SU-DHL-6 (cell line): ENCODE measurements at regions not wholly inside any gene's neighbourhood (a gene's known extent, or its start where the extent isn't known, plus 50 kb on each side); places are given as distances from the start of the nearest gene placed in this dataset.
"Not testable (repeated sequence)": the region's sequence is repeated elsewhere in the genome, so short reads cannot be mapped to it uniquely, and the experiment has no call there.

ENCODE experiments used
- H2AFZ ChIP-seq: fragments of 200-600 bp; sonication (generic); 2 replicates; pipeline ENCODE4 v1.6.1; 2014; ENCODE audit warnings: low read depth, mild to moderate bottlenecking, moderate library complexity, mixed read lengths, antibody characterized with exemption, low read length; ENCODE audit not compliant: severe bottlenecking
- H3F3A ChIP-seq: fragments of 200-600 bp; shearing (Covaris generic); 2 replicates; pipeline ENCODE4 v1.6.0; 2016; ENCODE audit warnings: antibody characterized with exemption, mild to moderate bottlenecking; ENCODE audit not compliant: insufficient read depth
- H3K27ac ChIP-seq: fragments of 200-600 bp; sonication (generic); 2 replicates; pipeline ENCODE4 v1.5.1; 2016; ENCODE audit warnings: low read depth, mild to moderate bottlenecking, low read length, moderate library complexity, mixed read lengths
- H3K27me3 ChIP-seq: fragments of 200-600 bp; sonication (generic), shearing (Covaris generic); 2 replicates; pipeline ENCODE4 v1.6.0; 2014; ENCODE audit warnings: mild to moderate bottlenecking, low read length
- H3K36me3 ChIP-seq: fragments of 200-600 bp; sonication (generic); 2 replicates; pipeline ENCODE4 v1.6.1; 2014; ENCODE audit warnings: mild to moderate bottlenecking, low read length, mixed read lengths
- H3K4me2 ChIP-seq: fragments of 300-600, 200-600 bp; shearing (Covaris generic), sonication (generic); 2 replicates; pipeline ENCODE4 v1.6.0; 2014; ENCODE audit warnings: low read length, low read depth, mild to moderate bottlenecking; ENCODE audit not compliant: poor library complexity, severe bottlenecking
- H3K4me3 ChIP-seq: fragments of 200-600 bp; sonication (generic); 2 replicates; pipeline ENCODE4 v1.5.1; 2014; ENCODE audit warnings: antibody characterized with exemption, low read length, mild to moderate bottlenecking, mixed read lengths; ENCODE audit not compliant: insufficient read depth, poor library complexity, severe bottlenecking
- H3K79me2 ChIP-seq: fragments of 200-600 bp; sonication (generic); 2 replicates; pipeline ENCODE4 v1.6.1; 2014; ENCODE audit warnings: mild to moderate bottlenecking, low read length, moderate library complexity; ENCODE audit not compliant: insufficient read depth
- H3K9ac ChIP-seq: fragments of 200-600 bp; sonication (generic); 2 replicates; pipeline ENCODE4 v1.7.0; 2014; ENCODE audit warnings: mild to moderate bottlenecking, low read length
- H3K9me2 ChIP-seq: fragments of 200-600 bp; sonication (generic); replicated peaks from 2 replicates; pipeline ENCODE4 v1.6.1; 2014; ENCODE audit warnings: low read length; ENCODE audit not compliant: insufficient read depth
- H3K9me3 ChIP-seq: fragments of 200-600 bp; sonication (generic); 2 replicates; pipeline ENCODE4 v1.6.1; 2014; ENCODE audit warnings: low read length, mixed read lengths; ENCODE audit not compliant: insufficient read depth
- H4K20me1 ChIP-seq: fragments of 200-600 bp; sonication (generic); 2 replicates; pipeline ENCODE4 v1.6.1; 2014; ENCODE audit warnings: low read depth, mild to moderate bottlenecking, antibody characterized with exemption, low read length, moderate library complexity, mixed read lengths
- CTCF ChIP-seq: fragments of 200-600 bp; sonication (generic); IDR thresholded peaks from one replicate; pipeline ENCODE4 v1.5.1; 2017; ENCODE audit warnings: antibody characterized with exemption, mild to moderate bottlenecking, low read length, moderate library complexity; ENCODE audit not compliant: insufficient read depth, poor library complexity, severe bottlenecking
- EZH2phosphoT487 ChIP-seq: fragments of 200-600 bp; sonication (generic), shearing (Covaris generic); conservative IDR thresholded peaks from 2 replicates; pipeline ENCODE4 v1.6.1; 2018; ENCODE audit warnings: mild to moderate bottlenecking, antibody characterized with exemption, low read length, moderate library complexity, mixed read lengths

DNA sequence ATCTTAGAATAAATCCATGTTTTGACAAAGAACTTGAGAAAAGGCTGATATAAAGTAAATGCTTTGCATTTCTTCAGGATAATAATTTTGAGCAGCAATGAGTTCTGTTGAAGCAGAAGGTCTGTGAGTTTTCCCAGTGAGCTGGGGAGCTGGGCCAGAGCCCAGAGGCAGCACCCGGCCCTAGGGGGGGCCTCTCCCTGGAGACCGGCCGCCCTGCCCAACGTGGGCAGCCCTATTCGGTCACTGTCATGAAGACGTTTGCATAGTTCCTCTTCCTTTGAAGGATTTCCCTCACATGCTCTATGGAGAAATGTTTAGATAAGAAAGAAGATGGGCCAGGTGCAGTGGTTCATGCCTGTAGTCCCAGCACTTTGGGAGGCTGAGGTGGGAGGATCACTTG, 404.8 kb downstream of the THBS2 start:
- H3K9ac ChIP-seq, result no peak overlapping the region
- no peaks in the 10 kb centered on the region for H3K27me3 ChIP-seq
- H3K9me3 ChIP-seq, result peaks cover 11% of the 10 kb centered on the region; the same call in 1 of the 2 replicates
- TF ChIP-seq CTCF (no peak), EZH2phosphoT487 (no peak)
- H3K36me3 ChIP-seq, result no peaks in the 10 kb centered on the region
- no peaks in the 10 kb centered on the region for H4K20me1 ChIP-seq
- H3K27ac ChIP-seq, result no peak overlapping the region
- no peaks in the 10 kb centered on the region for H3K79me2 ChIP-seq
- no peak overlapping the region for H2AFZ ChIP-seq
- H3K4me3 ChIP-seq, result no peak overlapping the region
- H3K4me2 ChIP-seq, result no peak overlapping the region
- no peaks in the 10 kb centered on the region for H3F3A ChIP-seq
- no peaks in the 10 kb centered on the region for H3K9me2 ChIP-seq

DNA sequence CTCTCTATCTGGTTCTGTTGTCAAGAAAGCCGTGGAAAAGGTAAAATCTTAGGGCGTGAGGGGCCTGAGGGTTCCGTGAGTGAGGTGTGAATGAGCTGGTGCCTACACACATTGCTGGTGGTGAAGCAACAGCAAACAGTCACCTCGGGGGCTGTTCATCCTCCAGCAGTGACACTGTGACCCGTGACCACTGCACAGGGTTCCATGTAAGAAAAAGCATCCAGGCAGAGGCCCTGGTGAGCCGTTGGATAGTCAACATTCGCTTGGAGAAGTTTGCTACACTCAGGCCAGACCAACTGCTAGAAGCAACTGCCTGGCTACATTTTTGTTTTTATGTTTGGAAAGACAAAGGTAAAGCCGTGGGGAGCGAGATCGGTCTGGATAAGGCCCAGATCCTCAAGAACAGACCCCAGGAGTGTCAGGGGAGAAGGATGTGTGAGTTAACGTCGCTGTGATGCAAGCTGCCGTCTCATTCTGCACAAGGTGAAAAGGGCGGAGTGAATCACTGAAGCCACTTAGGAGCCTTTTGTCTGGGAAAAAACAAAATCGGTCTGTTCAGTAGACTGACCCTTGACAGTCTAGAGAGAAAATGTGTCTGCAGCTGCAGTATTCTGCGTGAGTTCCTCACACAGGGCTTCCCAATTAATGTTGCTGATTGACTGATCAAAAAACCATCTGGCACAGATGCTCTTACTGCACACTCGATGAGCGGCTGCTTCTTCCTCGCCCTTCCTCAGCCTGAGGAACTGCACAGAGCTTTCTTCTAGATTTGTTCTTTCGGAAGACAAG, 404.0 kb downstream of the SMOC2 start:
- Histone ChIP-seq H2AFZ (no peak overlapping the region), H3K9me3 (peaks cover 11% of the 10 kb centered on the region; the same call in 1 of the 2 replicates), H4K20me1 (no peaks in the 10 kb centered on the region), H3F3A (no peaks in the 10 kb centered on the region), H3K36me3 (no peaks in the 10 kb centered on the region), H3K4me2 (no peak overlapping the region), H3K4me3 (no peak overlapping the region), H3K9ac (no peak overlapping the region), H3K27ac (no peak overlapping the region), H3K9me2 (no peaks in the 10 kb centered on the region), H3K27me3 (no peaks in the 10 kb centered on the region), H3K79me2 (no peaks in the 10 kb centered on the region)
- TF ChIP-seq CTCF (no peak), EZH2phosphoT487 (no peak)

GRCh38 chr6:168842632-168843212, 401.7 kb downstream of the SMOC2 start:
- not testable (repeated sequence) for H3K27me3 ChIP-seq, H3K4me3 ChIP-seq

GRCh38 chr6:168841609-168842278, 400.8 kb downstream of the SMOC2 start:
- Histone ChIP-seq H3K4me2 (no peak overlapping the region), H3K36me3 (no peaks in the 10 kb centered on the region), H3K9ac (no peak overlapping the region), H3K9me2 (no peaks in the 10 kb centered on the region), H4K20me1 (no peaks in the 10 kb centered on the region), H3K27me3 (no peaks in the 10 kb centered on the region), H3F3A (no peaks in the 10 kb centered on the region), H2AFZ (no peak overlapping the region), H3K4me3 (no peak overlapping the region), H3K27ac (no peak overlapping the region), H3K9me3 (no peaks in the 10 kb centered on the region), H3K79me2 (no peaks in the 10 kb centered on the region)
- TF ChIP-seq CTCF (no peak), EZH2phosphoT487 (no peak)

More at GRCh38 chr6:168842632-168843212, 401.7 kb downstream of the SMOC2 start:
- H3K4me2 ChIP-seq, H4K20me1 ChIP-seq, H3K27ac ChIP-seq, H3F3A ChIP-seq, H3K9ac ChIP-seq, H2AFZ ChIP-seq, H3K9me2 ChIP-seq, H3K36me3 ChIP-seq, H3K9me3 ChIP-seq, H3K79me2 ChIP-seq: not testable (repeated sequence)

- H3K36me3 ChIP-seq, H3K27ac ChIP-seq, H3K79me2 ChIP-seq, H4K20me1 ChIP-seq, H3K9ac ChIP-seq, H3K27me3 ChIP-seq, H3F3A ChIP-seq, H3K4me3 ChIP-seq, H3K4me2 ChIP-seq, H3K9me2 ChIP-seq, H3K9me3 ChIP-seq, H2AFZ ChIP-seq: not testable (repeated sequence)
These were observed 399.9 kb downstream of the SMOC2 start for GRCh38 chr6:168840932-168841331.
